Stomach (tissue), 4 donors: ENCODE measurements at regions not wholly inside any gene's neighbourhood (a gene's known extent, or its start where the extent isn't known, plus 50 kb on each side); places are given as distances from the start of the nearest gene placed in this dataset.

Source experiments
- CTCF ChIP-seq, 7 experiments: fragments of 450-650 bp in 4 of 7; fragments of 200-600 bp in 3 of 7; sonication (generic) in 3 of 7; IDR thresholded peaks; one replicate each; pipeline ENCODE4 v1.5.1; 2016 to 2019; ENCODE audit warnings: antibody characterized with exemption in 7 of 7, control low read depth in 2 of 7, mild to moderate bottlenecking in 1 of 7
- POLR2A ChIP-seq, 4 donors: fragments of 450-650 bp; IDR thresholded peaks; one replicate each; pipeline ENCODE4 v1.6.1; 2016; ENCODE audit warnings: antibody characterized with exemption in 4 of 4, control low read depth in 2 of 4, mild to moderate bottlenecking in 1 of 4, moderate library complexity in 1 of 4

- TF ChIP-seq CTCF (IDR thresholded peaks at IDR 0.05), result no peak
- TF ChIP-seq POLR2A (IDR thresholded peaks at IDR 0.05), result no peak
Observed at GRCh38 chr16:5326395-5326794, 228.8 kb upstream of the EEF2KMT start.
